HG02943 (cell line): ENCODE measurements at regions not wholly inside any gene's neighbourhood (a gene's known extent, or its start where the extent isn't known, plus 50 kb on each side); places are given as distances from the start of the nearest gene placed in this dataset.

ENCODE experiments used
- ATAC-seq: cut with Tn5 transposase; IDR thresholded peaks from one replicate; pipeline ENCODE4 v1.9.1; 2021; ENCODE audit warnings: mild to moderate bottlenecking, low read depth, moderate library complexity; ENCODE audit not compliant: unreplicated experiment

GRCh38 chr11:26199331-26200095 lies 132.4 kb upstream of the ANO3 start:
- ATAC-seq = no peak

GRCh38 chr11:26201411-26201810 lies 130.5 kb upstream of the ANO3 start:
- no peak for ATAC-seq

GRCh38 chr11:26202754-26203153 lies 129.2 kb upstream of the ANO3 start:
- ATAC-seq = no peak

DNA sequence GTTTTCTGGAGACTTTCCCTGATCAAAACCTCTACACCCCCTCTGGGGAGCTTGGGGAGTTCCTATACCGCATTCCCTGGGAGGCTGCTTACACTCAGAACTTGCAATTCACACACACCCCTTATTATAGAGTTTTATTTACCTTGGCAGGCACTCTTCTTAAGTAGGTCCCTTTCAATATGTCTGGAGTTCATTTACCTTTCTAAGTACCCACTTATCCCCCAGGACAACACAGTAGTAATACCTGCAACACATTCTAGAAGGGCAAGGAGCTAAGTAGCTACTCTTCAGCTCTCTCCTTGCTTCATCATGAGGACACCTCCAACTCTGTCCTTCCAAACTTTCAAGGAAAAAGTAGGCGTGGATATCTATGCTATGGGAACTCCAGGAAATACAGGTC lies 127.8 kb upstream of the ANO3 start:
- ATAC-seq = no peak

DNA sequence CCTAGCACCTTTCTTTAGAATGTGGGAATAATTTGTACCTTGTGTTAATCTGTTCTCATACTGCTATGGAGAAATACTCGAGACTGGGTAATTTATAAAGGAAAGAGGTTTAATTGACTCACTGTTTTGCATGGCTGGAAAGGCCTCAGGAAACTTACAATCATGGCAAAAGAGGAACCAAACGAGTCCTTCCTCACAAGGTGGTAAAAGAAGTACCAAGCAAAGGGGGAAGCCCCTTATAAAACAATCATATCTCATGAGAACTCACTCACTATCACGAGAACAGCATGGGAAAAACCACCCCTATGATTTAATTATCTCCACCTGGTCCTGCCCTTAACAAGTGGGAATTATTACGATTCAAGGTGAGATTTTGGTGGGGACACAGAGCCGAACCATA lies 127.1 kb upstream of the ANO3 start:
- no peak for ATAC-seq

DNA sequence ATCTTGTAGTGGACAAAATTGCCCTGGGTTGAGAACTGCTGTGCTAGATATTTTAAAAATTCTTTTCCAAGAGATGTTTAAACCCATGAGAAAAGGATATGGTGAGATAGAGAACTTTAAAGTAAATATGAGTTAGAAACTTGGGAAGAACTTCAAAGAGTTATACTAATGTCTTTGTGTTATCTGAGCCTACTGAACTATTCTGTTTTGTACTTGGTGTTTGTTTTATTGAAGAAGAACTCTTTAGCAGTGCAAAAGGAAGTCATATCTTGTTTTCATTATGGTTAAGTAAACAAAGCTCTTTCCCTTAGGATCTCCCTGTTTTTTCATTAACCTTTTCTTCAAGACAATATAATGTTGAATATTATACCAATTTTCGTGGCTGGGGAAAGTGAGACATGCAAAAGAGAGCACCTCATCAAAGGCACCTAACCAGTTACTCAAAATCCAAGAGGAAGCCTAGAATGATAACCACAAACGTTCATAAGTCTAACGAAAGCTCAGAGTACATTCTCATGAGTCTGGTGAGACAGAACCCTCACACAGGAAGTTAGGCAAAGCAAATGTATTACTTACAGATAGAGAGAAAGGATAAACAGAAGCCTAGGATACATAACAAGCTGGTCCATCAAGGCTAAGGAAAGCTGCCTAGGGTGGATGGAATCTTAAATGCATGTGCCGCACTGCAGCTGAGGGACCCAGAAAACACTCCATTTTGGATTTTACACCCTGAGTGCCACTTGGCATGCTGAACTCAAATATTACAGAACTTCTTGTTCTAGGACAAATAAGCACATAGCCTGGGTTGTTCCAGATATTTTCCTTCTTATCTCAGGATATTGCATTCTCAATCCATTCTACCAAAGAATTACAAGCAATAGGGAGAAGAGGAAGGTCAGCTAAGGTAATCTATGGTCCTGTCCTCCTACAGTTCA lies 112.5 kb upstream of the ANO3 start:
- ATAC-seq = no peak

DNA sequence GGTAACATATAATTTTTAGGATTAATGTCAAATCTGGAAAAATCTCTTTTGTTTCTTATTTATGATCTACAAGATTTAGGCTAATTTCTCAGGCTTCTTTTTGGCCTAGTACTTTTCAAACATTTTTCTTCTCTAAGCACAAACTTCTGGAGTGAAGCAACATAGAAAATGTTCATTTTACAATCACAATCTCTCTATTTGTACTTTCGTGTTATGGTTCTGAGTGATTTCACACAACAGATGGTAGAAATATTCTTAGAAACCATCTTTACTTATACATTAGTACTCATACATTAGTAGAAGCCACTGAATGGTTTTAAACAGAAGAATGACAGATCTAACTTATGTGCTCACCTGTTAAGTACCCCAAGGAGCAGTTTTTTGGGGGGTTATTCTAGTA lies 106.3 kb upstream of the ANO3 start:
- no peak for ATAC-seq

GRCh38 chr11:26227301-26227746 lies 104.6 kb upstream of the ANO3 start:
- ATAC-seq = peak; percentile 86

GRCh38 chr11:26227883-26228502 lies 103.9 kb upstream of the ANO3 start:
- no peak for ATAC-seq

DNA sequence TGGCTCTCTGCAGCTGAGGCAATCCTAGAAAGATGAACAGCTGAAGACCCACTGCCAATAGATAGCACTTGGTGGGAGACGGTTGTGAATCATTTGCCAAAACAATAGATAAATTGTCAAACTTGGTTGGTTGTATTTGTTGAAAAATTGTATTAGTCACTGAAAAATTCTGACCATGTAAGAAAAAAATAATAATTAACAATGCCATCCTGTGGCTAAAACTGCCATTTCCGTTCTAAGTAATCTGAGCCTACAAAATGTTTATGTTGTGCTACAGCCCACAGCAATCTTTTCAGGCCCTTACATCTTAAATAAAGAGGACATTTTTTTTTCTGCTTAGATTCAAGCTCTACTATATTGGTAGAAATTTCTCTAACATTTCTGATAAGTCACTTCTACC lies 103.2 kb upstream of the ANO3 start:
- ATAC-seq = no peak

- no peak for ATAC-seq
Measured at GRCh38 chr11:26229257-26229656, 102.7 kb upstream of the ANO3 start.

- no peak for ATAC-seq
Measured at GRCh38 chr11:26229981-26230380, 101.9 kb upstream of the ANO3 start.

DNA sequence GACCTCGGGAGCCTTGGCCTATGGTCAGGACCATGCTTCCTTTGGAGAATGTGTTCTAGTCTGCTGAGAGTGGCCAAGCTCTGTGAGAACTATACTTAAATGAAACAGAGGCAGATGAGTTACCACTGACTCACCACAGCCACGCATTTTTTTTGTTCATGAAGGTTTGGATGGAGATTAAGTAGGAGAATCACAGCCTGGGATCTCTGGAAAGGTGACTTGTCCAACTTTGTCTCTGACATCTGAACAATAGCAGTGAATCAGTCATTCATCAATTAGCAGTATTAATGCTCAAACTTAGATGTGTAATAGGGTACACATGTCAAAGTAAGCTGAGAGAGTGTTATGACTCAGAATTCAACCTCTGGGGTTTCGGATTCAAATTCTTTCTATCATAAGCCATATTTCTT lies 100.7 kb upstream of the ANO3 start:
- no peak for ATAC-seq

DNA sequence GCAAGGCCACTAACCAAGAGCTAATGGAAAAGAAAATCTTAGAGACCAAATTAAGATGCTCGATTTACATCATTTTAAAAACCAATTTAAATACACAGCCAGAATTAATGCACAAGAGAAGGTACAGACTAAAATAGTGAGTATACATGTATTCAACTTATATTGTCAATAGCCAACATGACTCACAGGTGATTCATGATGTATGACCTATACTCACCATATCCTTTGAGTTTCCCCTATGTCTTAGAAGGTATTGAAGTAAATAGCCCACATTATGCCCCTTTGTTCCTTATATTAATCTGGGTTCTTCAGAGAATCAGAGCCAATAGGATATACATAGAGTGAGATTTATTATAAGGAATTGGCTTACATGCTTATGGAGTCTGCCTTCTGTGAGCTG lies 97.5 kb upstream of the ANO3 start:
- ATAC-seq = no peak

DNA sequence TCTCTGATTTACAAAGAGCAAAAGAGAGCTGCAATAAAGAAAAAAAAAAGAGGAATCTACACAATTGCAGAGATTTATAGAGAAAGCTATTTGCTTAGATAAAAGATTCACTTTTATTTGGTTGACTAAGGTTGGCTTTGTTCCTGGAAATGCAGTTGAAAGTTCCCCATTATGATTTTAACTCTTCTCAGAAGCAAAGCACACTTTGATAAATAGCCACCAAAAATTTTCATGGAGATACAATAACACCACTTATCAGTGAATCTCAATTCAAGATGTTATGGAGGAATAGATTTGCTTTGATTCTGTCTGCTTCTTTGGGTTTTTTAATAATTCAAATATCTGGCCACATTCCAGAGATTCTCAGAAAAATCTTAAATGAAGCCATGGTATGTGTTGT lies 88.5 kb upstream of the ANO3 start:
- ATAC-seq = no peak

GRCh38 chr11:26244207-26244606 lies 87.7 kb upstream of the ANO3 start:
- no peak for ATAC-seq

- no peak for ATAC-seq
Measured at GRCh38 chr11:26245046-26245445, 86.9 kb upstream of the ANO3 start.

DNA sequence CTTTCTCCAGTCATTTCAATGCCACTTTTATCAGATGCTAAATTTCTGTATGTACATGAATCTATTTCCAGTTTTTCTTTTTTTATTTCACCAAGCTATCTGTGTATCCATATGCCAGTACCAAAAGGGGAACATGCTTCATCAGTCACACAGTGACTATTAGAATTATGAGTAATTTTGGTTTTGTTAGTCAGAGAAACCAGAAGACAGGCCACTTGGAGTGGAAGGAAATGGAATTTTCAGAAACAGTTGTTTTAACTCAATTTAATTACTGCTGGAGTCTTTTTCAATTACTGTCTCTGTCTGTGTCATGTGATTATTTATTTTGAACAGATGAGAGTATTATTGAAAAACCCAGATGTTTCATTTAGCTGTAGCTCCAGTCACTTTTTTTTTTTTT lies 84.6 kb upstream of the ANO3 start:
- no peak for ATAC-seq

GRCh38 chr11:26248661-26249060 lies 83.3 kb upstream of the ANO3 start:
- no peak for ATAC-seq

DNA sequence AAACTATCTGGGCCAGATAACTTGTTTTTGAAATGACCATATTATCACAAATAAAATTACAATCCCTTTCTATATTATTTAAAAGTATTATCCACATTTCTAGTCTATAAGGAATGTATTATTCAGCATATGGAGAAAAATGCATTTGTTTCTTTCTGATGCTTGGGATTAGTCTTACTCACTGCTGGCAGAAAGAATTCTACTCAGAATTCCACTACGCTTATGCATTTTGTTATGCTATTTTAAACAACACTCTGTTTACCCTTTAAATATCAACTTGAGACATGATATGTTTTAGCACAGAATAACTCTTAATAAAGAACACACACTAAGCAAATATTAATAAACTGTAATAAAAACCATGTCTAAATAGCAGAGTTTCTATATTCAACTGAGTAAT lies 77.6 kb upstream of the ANO3 start:
- ATAC-seq = no peak

- no peak for ATAC-seq
Measured at GRCh38 chr11:26263769-26264168, 68.2 kb upstream of the ANO3 start.
